ENCODE measurements at regions not wholly inside any gene's neighbourhood (a gene's known extent, or its start where the extent isn't known, plus 50 kb on each side); places are given as distances from the start of the nearest gene placed in this dataset.

DNA sequence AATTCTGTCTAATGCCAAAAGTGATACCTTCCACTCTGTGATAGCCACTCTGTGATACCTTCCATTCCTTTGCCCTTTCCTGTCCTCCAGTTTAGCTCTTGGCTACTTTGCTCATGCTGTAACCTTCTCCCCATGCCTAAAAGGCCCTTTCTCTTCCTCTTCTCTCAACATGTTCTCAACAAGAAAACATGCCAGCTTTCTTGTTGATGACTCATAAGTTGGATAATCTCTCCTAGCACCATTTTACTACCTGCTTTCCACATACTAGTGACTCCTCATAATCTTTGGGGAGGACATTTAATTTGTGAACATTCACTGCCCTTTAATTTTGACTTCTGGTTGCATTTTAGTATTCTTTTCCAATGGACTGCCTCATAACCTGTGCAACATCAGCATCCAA is 55.9 kb upstream of the NT5C1B start:
- TF ChIP-seq, protein P1, sequence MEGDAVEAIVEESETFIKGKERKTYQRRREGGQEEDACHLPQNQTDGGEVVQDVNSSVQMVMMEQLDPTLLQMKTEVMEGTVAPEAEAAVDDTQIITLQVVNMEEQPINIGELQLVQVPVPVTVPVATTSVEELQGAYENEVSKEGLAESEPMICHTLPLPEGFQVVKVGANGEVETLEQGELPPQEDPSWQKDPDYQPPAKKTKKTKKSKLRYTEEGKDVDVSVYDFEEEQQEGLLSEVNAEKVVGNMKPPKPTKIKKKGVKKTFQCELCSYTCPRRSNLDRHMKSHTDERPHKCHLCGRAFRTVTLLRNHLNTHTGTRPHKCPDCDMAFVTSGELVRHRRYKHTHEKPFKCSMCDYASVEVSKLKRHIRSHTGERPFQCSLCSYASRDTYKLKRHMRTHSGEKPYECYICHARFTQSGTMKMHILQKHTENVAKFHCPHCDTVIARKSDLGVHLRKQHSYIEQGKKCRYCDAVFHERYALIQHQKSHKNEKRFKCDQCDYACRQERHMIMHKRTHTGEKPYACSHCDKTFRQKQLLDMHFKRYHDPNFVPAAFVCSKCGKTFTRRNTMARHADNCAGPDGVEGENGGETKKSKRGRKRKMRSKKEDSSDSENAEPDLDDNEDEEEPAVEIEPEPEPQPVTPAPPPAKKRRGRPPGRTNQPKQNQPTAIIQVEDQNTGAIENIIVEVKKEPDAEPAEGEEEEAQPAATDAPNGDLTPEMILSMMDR (optimal IDR thresholded peaks at IDR 0.05 in 1 of 3, IDR thresholded peaks at IDR 0.05 in 1 of 3, conservative IDR thresholded peaks at IDR 0.05 in 1 of 3; ENCODE audit: extremely low read depth in 1 of 3, insufficient read depth in 2 of 3, low read length in 3 of 3) = no peak
- no peak for TF ChIP-seq EZH2 (IDR thresholded peaks at IDR 0.05; ENCODE audit: low read length)

Data from keratinocyte (primary cell).